T-helper 1 cell treated with Interleukin-12 subunit alpha and Interleukin-12 subunit beta and Interleukin-4 antibody, amounts not matched to agents 30 ng/mL and 1 ng/mL, for 36 hours (primary cell): ENCODE measurements at regions not wholly inside any gene's neighbourhood (a gene's known extent, or its start where the extent isn't known, plus 50 kb on each side); places are given as distances from the start of the nearest gene placed in this dataset.
"Not testable (repeated sequence)": the region's sequence is repeated elsewhere in the genome, so short reads cannot be mapped to it uniquely, and the experiment has no call there.

Experiments
- intact Hi-C: fragments of 100-400 bp; cut with micrococcal nuclease; formaldehyde crosslinking; loops from one replicate; pipeline ENCODE4 v1.15.1; 2024

DNA sequence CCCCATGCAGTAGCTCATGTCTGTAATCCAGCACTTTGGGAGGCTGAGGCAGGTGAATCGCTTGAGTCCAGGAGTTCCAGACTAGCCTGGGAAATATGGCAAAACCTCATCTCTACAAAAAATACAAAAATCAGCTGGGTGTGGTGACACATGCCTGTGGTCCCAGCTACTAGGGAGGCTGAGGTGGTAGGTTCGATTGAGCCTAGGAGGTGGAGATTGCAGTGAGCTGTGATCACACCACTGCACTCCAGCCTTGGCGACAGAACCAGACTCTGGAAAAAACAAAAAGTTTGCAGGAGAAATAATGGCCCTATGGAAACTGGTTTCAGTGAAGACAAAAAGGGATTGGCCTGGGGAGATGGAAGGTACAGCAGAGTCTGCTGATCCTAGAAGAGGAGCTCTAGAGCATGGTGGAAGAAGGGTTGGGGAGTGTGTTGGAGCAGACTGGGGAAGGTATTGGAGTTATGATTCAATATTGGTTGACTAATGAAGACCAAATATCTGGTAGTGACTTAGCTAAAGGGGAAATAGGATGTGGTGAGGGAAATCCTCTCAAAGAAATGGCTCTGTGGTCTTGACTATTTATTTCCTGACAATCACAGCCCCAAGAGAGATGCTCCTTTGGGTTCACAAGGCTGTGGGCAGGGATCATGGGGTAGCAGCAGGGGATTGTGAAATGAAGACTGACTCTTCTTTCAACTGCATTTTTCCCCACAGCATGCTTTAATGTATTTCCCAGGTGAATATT lies 281.9 kb downstream of the UTRN start:
- intact Hi-C loops: no loop called here

- intact Hi-C loops: no loop called here
These were observed 283.1 kb downstream of the UTRN start for GRCh38 chr6:144568241-144568640.

DNA sequence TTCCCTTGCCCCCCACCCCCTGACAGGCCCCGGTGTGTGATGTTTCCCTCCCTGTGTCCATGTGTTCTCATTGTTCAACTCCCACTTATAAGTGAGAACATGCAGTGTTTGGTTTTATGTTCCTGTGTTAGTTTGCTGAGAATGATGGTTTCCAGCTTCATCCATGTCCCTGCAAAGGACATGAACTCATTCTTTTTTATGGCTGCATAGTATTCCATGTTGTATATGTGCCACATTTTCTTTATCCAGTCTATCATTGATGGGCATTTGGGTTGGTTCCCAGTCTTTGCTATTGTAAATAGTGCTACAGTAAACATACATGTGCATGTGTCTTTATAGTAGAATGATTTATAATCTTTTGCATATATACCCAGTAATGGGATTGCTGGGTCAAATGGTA lies 287.4 kb downstream of the UTRN start:
- intact Hi-C loops: not testable (repeated sequence)

DNA sequence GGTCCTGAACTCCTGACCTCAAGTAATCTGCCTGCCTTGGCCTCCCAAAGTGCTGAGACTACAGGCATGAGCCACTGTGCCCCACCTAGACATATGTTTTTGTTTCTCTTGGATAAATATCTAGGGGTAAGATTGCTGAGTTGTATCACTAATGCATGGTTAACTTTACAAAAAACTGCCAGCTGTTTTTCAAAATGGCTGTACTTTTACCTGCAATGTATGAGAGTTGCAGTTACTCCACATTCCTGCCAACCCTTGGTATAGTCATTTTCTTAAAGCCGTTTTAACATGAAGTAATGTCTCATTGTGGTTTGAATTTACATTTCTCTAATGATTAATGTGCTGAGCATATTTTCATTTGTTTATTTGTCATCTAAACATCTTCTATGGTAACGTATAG lies 289.7 kb downstream of the UTRN start:
- intact Hi-C loops: no loop called here

DNA sequence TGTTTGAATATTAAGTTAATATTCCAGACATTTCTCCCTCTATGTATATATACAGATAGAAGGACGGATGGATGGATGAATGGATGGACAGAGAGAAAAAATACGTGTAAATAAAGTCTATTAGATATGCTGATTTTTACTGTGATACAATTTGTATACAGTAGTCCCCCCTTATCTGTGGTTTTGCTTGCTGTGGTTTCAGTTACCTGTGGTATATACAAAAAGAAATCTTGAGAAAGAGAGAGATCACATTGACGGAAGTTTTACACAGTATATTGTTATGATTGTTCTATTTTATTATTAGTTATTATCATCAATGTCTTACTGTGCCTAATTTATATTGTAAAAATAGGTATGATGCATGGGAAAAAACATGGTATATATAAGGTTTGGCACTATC lies 290.2 kb downstream of the UTRN start:
- intact Hi-C loops: no loop called here

GRCh38 chr6:144576871-144577270 lies 291.7 kb downstream of the UTRN start:
- intact Hi-C loops: no loop called here

- intact Hi-C loops: no loop called here
These were observed 293.5 kb downstream of the UTRN start for GRCh38 chr6:144578385-144579350.

- intact Hi-C loops: loop anchor here (5.0 to 10.0 kb wide), 5 partner anchors 238 to 1385 kb away; partner anchors contain the start of genes FBXO30, LTV1 and SHPRH
These were observed 294.9 kb downstream of the UTRN start for GRCh38 chr6:144580039-144580438.

GRCh38 chr6:144580771-144581170 lies 295.6 kb downstream of the UTRN start:
- intact Hi-C loops: loop anchor here (5.0 to 10.0 kb wide), 5 partner anchors 238 to 1384 kb away; partner anchors contain the start of genes FBXO30, LTV1 and SHPRH

GRCh38 chr6:144581812-144582537 lies 296.8 kb downstream of the UTRN start:
- intact Hi-C loops: loop anchor here (1.0 to 10.0 kb wide), 8 partner anchors 197 to 1383 kb away; partner anchors contain the start of genes FBXO30, LTV1, SHPRH and UTRN

- intact Hi-C loops: loop anchor here (1.0 to 10.0 kb wide), 13 partner anchors 19 to 1382 kb away; partner anchors contain the start of genes FBXO30, LTV1, SHPRH and UTRN
These were observed 297.9 kb downstream of the UTRN start for GRCh38 chr6:144582939-144583613.

- intact Hi-C loops: loop anchor here (1.0 to 10.0 kb wide), 12 partner anchors 19 to 1381 kb away; partner anchors contain the start of genes FBXO30, LTV1, SHPRH and UTRN
These were observed 298.4 kb downstream of the UTRN start for GRCh38 chr6:144583614-144583954.

GRCh38 chr6:144585217-144585814 lies 300.2 kb downstream of the UTRN start:
- intact Hi-C loops: loop anchor here (1.0 to 10.0 kb wide), 5 partner anchors 346 to 1379 kb away; partner anchors contain the start of genes FBXO30 and SHPRH

DNA sequence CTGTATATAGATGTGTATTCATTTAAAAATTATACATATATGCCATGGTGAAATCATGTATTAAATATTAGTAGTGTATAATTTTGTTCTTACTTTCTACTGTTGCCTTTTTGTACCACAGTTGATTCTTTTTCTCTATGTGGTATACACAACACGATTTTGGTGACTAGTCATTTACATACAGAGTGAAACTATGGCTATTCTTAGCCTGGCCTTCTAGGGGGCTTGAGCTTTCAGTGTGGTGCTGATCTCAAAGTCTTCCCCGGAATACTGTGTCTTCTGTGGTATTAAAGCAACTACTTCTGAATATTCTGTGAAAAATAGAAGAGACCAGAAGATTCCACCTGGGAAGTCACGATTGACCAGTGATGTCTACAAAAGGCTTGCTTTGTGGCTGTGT lies 301.9 kb downstream of the UTRN start:
- intact Hi-C loops: loop anchor here (10.0 kb wide), 2 partner anchors 1228 to 1378 kb away; partner anchors contain the start of genes FBXO30 and SHPRH

- intact Hi-C loops: loop anchor here (10.0 kb wide), 2 partner anchors 1226 to 1376 kb away; partner anchors contain the start of genes FBXO30 and SHPRH
These were observed 303.7 kb downstream of the UTRN start for GRCh38 chr6:144588697-144589325.

DNA sequence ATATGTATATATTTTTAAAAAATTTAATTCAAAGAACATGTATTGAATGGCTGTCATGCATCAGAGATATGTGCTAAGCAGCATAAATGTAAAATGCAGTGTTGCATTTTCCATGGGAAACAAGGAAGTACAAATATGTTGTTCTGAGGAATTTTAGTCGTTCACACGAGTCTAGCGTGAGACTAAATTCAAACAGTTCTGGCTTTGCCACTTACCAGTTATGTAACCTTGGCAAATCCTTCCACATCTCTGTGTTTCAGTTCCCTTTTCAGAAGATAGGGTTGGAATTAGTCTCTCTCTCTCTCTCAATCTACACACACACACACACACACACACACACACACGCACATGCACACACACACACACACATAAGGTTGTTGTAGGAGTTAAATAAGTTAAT lies 305.4 kb downstream of the UTRN start:
- intact Hi-C loops: no loop called here

DNA sequence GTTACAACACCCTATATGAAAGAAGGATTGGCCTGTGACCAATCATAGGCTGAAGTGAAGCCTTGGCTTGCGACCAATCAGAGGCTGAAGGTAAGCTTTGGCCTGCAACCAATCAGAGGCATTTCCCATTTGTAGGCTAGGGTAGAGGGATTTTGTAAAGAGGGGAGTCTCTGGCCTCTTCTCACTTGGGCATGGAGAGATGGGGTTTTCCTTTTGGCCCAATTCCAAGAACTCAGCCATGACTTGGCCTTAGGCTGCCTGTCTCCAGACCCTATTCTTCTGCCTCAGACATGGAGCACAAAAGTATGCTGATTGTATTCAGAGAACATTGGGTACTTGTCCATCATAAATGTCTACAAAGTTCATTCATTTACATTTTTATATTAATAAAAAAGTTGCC lies 308.3 kb downstream of the UTRN start:
- intact Hi-C loops: no loop called here

DNA sequence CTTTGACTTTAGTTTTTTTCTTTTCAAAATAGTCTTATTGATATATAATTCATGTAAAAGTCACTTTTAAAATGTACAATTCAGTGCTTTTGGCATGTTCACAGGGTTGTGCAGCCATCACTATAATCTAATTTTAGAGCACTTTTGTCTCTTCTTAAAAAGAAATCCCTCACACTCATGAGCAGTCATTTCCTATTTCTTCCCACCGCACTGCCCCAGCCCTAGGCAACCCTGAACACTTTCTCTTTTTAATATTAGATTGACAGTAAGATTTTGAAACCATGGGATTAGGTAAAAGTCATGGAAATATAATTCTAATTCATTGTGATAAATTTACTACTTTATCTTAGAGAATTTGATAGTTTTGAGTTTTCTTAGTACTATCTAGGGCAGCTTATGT lies 309.4 kb downstream of the UTRN start:
- intact Hi-C loops: no loop called here

- intact Hi-C loops: no loop called here
These were observed 310.1 kb downstream of the UTRN start for GRCh38 chr6:144595266-144595665.
